GM21576 (cell line): ENCODE measurements at regions not wholly inside any gene's neighbourhood (a gene's known extent, or its start where the extent isn't known, plus 50 kb on each side); places are given as distances from the start of the nearest gene placed in this dataset.
"Not testable (repeated sequence)": the region's sequence is repeated elsewhere in the genome, so short reads cannot be mapped to it uniquely, and the experiment has no call there.

ENCODE experiments used
- ATAC-seq: cut with Tn5 transposase; IDR thresholded peaks from one replicate; pipeline ENCODE4 v1.9.1; 2021; ENCODE audit warnings: mild to moderate bottlenecking, moderate library complexity; ENCODE audit not compliant: unreplicated experiment

DNA sequence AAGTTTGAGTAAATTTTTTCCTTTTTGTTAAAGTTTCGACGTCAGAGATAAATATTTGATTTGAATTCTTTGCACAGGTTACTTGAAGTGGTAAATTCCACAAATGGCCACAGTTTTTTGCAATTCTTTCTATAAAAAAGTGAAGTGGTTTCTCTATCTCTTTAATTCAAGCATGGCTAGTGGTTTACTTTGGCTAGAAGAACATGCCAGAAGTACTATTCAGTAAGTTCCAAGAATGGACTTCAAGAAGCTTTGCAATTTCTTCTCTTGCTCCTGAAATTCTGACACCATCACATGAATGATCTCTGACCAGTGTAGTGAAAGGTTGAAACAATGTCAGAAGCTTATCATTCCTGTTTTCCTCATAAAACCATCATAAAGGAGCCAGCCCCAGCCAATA lies 55.7 kb upstream of the RNPC3 start:
- ATAC-seq: no peak

- ATAC-seq: no peak
Observed at GRCh38 chr1:103467100-103467499, 58.4 kb upstream of the RNPC3 start.

GRCh38 chr1:103461161-103462105 lies 64.1 kb upstream of the RNPC3 start:
- ATAC-seq: peak; percentile 67

- no peak for ATAC-seq
Observed at GRCh38 chr1:103460511-103460910, 65.0 kb upstream of the RNPC3 start.

GRCh38 chr1:103459346-103459745 lies 66.2 kb upstream of the RNPC3 start:
- no peak for ATAC-seq

DNA sequence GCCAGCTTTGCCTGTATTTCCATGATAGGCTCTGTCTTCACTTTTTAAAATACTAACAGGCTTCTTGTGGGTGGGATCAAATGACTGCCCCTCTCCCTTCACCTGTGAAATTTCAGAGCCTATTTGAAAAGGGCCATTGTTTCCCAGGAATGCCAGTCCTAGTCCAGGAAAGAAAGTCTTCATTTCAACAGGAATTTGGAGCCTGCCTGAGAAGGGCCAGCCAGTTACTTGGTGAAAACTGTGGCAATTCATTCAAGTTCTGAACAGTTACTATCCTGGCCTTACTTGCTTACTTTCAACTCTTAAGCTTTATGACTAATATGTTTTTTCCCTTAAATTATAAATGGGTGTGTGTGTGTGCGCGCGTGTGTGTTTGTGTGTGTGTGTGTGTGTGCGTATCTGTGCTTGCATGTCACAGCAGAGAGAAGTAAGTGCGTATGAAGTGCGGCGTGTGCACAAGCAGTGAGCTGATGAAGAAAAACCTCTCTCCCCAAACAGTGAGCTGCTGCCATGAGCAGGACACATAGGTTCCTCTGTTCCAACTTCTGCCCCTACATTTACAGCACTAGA lies 67.5 kb upstream of the RNPC3 start:
- no peak for ATAC-seq

DNA sequence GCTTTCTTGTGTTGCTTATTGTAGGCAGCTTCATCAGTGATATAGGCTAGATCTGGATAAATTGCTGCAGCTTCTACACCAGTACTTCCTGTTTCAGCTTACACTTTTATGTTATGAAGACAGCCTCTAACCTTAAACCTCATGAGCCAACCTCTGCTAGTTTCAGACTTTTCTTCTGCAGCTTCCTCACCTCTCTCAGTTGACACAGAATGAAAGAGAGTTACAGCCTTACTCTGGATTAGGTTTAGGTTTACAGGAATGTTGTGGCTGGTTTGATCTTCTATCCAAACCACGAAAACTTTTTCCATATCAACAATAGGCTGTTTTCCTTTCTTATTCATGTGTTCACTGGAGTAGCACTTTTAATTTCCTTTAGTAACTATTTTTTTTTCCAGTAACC lies 76.9 kb upstream of the RNPC3 start:
- ATAC-seq: no peak

DNA sequence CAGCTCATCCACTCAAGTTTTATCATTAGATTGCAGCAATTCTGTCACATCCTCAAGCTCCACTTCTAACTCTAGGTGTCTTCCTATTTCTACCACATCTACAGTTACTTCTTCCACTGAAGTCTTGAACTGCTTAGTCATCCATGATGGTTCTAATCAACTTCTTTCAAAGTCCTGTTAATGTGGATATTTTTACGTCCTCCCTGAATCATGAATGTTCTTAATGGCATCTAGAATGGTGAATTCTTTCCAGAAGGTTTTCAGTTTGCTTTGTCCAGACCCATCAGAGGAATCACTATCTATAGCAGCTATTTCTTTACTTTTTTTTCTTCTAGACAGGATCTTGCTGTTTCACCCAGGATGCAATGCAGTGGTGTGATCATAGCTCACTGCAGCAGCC lies 78.0 kb upstream of the RNPC3 start:
- no peak for ATAC-seq

DNA sequence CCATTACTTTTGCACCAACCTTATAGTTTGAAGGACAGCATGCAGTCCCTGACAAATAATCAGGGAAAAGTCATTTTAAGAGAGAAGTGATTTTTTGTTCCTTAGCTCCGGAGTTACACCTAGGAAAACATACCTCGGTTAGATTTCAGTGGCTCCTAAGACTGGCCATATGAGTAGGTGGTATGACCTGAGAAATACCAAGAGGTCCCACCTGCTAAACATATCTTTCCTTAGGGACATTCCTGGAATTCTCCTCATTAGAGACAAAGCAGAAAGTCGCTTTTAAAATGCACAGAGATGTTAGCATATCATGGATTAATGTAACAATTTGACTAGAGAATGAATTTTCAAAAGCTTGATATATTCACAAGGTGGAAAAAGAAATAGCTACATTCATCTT lies 84.2 kb upstream of the RNPC3 start:
- no peak for ATAC-seq

DNA sequence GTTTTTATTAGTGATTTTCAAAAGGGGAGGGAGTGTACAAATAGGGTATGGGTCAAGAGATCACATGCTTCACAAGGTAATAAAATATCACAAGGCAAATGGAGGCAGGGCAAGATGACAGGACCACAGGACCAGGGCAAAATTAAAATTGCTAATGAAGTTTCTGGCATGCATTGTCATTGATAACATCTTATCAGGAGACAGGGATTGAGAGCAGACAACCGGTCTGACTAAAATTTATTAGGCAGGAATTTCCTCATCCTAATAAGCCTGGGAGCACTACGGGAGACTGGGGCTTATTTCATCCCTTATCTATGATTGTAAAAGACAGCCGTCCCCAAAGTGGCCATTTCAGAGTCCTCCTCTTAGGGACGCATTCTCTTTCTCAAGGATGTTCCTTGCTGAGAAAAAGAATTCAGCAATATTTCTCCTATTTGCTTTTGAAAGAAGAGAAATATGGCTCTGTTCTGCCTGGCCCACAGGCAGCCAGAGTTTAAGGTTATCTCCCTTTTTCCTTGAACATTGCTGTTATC lies 88.9 kb upstream of the RNPC3 start:
- ATAC-seq: not testable (repeated sequence)

- ATAC-seq: no peak
Observed at GRCh38 chr1:103435443-103435842, 90.1 kb upstream of the RNPC3 start.

- no peak for ATAC-seq
Observed at GRCh38 chr1:103424650-103425049, 100.8 kb upstream of the RNPC3 start.

GRCh38 chr1:103416681-103417286 lies 108.7 kb upstream of the RNPC3 start:
- ATAC-seq: no peak

GRCh38 chr1:103387898-103388297 lies 137.6 kb upstream of the RNPC3 start:
- ATAC-seq: no peak

- no peak for ATAC-seq
Observed at GRCh38 chr1:103373991-103374390, 151.5 kb upstream of the RNPC3 start.

DNA sequence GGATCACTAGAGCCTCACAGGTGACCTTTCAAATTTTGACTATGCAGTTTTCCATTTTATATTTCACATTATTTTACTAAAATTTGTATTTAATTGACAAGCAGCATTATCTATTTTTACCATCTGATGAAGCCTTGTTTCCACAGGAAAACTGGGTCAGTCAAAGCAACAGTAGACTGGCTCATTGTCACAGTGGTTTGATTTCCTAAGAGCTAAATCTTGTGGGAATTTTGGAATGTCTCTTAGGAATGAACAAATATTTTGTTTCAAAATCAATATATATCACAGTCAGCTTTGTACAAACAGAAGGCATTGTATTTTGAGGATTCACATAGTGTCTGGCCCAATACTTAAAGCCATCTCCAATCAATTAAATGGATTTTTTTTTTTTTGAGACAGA lies 152.6 kb upstream of the RNPC3 start:
- no peak for ATAC-seq

DNA sequence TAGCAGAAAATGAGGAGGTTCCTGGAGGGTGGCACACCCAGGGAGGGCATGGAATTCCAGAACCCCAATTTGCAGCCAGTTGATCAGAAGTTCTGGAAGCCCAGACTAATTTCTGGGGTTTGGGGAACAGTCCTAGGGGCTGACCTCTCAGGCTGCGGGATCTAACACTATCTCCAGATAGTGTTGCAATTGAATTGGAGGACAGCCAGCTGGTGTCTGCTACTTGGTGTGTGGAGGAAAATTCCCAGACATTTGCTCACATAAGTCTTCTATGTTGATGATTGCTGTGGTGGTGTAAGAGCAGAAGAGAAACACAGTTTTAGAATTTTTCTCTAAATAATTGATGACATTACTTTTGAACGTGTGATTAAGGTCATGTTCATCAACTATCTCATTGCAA lies 154.3 kb upstream of the RNPC3 start:
- no peak for ATAC-seq

- ATAC-seq: no peak
Observed at GRCh38 chr1:103367186-103367585, 158.3 kb upstream of the RNPC3 start.

GRCh38 chr1:103365860-103366569 lies 159.5 kb upstream of the RNPC3 start:
- ATAC-seq: no peak

GRCh38 chr1:103363008-103363365 lies 162.5 kb upstream of the RNPC3 start:
- no peak for ATAC-seq

DNA sequence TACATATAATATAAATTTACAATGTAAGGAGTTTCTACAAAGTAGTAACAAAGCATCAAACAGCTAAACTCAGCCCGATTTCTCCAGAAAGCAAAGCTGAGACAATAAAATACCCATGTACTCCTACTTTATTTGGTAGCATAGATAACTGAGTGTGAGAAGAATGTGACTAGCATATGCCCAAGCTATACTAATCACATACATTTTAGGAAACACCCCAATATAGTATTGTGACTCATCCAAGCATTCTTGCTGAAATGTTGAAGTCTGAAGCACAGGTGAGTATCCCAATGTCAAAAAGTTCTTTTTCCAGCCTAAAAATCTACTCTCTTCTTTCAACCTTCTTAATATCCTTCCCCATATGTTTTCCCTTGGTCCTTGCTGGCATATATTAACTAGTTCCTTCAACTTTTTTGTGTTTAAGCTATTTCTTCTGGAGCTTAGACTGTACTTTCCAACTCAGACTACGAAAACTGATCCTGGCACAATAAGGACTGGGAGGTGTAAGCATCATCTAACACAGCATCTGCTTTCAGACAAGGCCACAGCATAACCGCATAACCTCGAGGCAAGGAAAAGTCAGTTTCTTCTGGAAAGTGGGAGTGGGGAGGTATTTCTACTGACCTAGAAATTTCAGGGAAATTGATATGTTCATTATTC lies 163.0 kb upstream of the RNPC3 start:
- no peak for ATAC-seq
